Mesenchymal stem cell (in vitro differentiated cells and primary cell): ENCODE measurements at regions not wholly inside any gene's neighbourhood (a gene's known extent, or its start where the extent isn't known, plus 50 kb on each side); places are given as distances from the start of the nearest gene placed in this dataset.
"Not testable (repeated sequence)": the region's sequence is repeated elsewhere in the genome, so short reads cannot be mapped to it uniquely, and the experiment has no call there.

Experiments used
- DNase-seq: peaks from one replicate; pipeline ENCODE4 v3.0.0-alpha.2; 2013
- H2AFZ ChIP-seq: one replicate; pipeline ENCODE4 v1.6.1; 2013; ENCODE audit warnings: low read depth, mild to moderate bottlenecking, control low read depth, inconsistent platforms, low read length, moderate library complexity
- H2AK5ac ChIP-seq: 2 replicates; pipeline ENCODE4 v1.6.1; 2013; ENCODE audit warnings: low read length, moderate library complexity, mild to moderate bottlenecking, inconsistent platforms; ENCODE audit not compliant: severe bottlenecking
- H2BK120ac ChIP-seq: one replicate; pipeline ENCODE4 v1.6.1; 2013; ENCODE audit warnings: low read depth, mild to moderate bottlenecking, inconsistent platforms, low read length, moderate library complexity
- H2BK12ac ChIP-seq, 2 experiments: one replicate each; pipeline ENCODE4 v1.6.1; 2013; ENCODE audit warnings: inconsistent platforms in 2 of 2, low read length in 2 of 2, mild to moderate bottlenecking in 2 of 2, moderate library complexity in 2 of 2, control low read depth in 1 of 2
- H2BK15ac ChIP-seq: one replicate; pipeline ENCODE4 v1.6.1; 2013; ENCODE audit warnings: mild to moderate bottlenecking, low read depth, inconsistent platforms; ENCODE audit not compliant: poor library complexity, severe bottlenecking
- H2BK5ac ChIP-seq: 2 replicates; pipeline ENCODE4 v1.6.1; 2013; ENCODE audit warnings: low read depth, mild to moderate bottlenecking, low read length, control low read depth, inconsistent platforms; ENCODE audit not compliant: poor library complexity, severe bottlenecking
- H3K14ac ChIP-seq, 2 experiments: one replicate each; pipeline ENCODE4 v1.6.1; 2013; ENCODE audit warnings: inconsistent platforms in 2 of 2, low read length in 2 of 2, control low read depth in 1 of 2, mild to moderate bottlenecking in 1 of 2, moderate library complexity in 1 of 2
- H3K18ac ChIP-seq, 2 experiments: one replicate each; pipeline ENCODE4 v1.6.1; 2013; ENCODE audit warnings: inconsistent platforms in 2 of 2, low read length in 2 of 2, control low read depth in 1 of 2, low read depth in 1 of 2, mild to moderate bottlenecking in 1 of 2
- H3K23ac ChIP-seq, 2 experiments: one replicate each; pipeline ENCODE4 v1.6.1; 2013; ENCODE audit warnings: inconsistent platforms in 2 of 2, low read length in 2 of 2, mild to moderate bottlenecking in 2 of 2, moderate library complexity in 2 of 2, control low read depth in 1 of 2
- H3K27ac ChIP-seq: 2 replicates; pipeline ENCODE4 v1.5.1; 2013; ENCODE audit warnings: mild to moderate bottlenecking, moderate library complexity, low read length, control low read depth, inconsistent platforms; ENCODE audit not compliant: poor library complexity, severe bottlenecking
- H3K27me3 ChIP-seq, 2 experiments: 2 replicates each; pipeline versions ENCODE4 v1.6.1 to v1.7.0; 2013; ENCODE audit warnings: low read length in 2 of 2, mild to moderate bottlenecking in 2 of 2, moderate library complexity in 2 of 2, control low read depth in 1 of 2, inconsistent platforms in 1 of 2; ENCODE audit not compliant: control insufficient read depth in 1 of 2, insufficient read depth in 1 of 2
- H3K36me3 ChIP-seq, 2 experiments: 2 replicates each; pipeline versions ENCODE4 v1.6.1 to v1.7.0; 2013; ENCODE audit warnings: low read length in 2 of 2, control low read depth in 1 of 2, inconsistent platforms in 1 of 2, low read depth in 1 of 2, mild to moderate bottlenecking in 1 of 2; ENCODE audit not compliant: insufficient read depth in 2 of 2, control insufficient read depth in 1 of 2
- H3K4ac ChIP-seq, 2 experiments: one replicate each; pipeline ENCODE4 v1.6.1; 2013; ENCODE audit warnings: inconsistent platforms in 2 of 2, low read length in 2 of 2, mild to moderate bottlenecking in 2 of 2, moderate library complexity in 2 of 2, control low read depth in 1 of 2, low read depth in 1 of 2
- H3K4me1 ChIP-seq: 2 replicates; pipeline ENCODE4 v1.6.1; 2013; ENCODE audit warnings: low read depth, low read length, control low read depth; ENCODE audit not compliant: control insufficient read depth, insufficient read depth
- H3K4me2 ChIP-seq: 2 replicates; pipeline ENCODE4 v1.6.1; 2013; ENCODE audit warnings: low read length, mild to moderate bottlenecking, inconsistent platforms; ENCODE audit not compliant: poor library complexity, severe bottlenecking
- H3K4me3 ChIP-seq, 2 experiments: 2 replicates each; pipeline versions ENCODE4 v1.5.1 to v1.7.0; 2013; ENCODE audit warnings: low read length in 2 of 2, mild to moderate bottlenecking in 2 of 2, control low read depth in 1 of 2, low read depth in 1 of 2; ENCODE audit not compliant: insufficient read depth in 1 of 2
- H3K79me1 ChIP-seq: replicated peaks from 2 replicates; pipeline ENCODE4 v1.6.1; 2013; ENCODE audit warnings: mild to moderate bottlenecking, control low read depth, low read length, inconsistent platforms; ENCODE audit not compliant: poor library complexity, severe bottlenecking
- H3K9ac ChIP-seq: 2 replicates; pipeline ENCODE4 v1.7.0; 2013; ENCODE audit warnings: mild to moderate bottlenecking, low read length, moderate library complexity
- H3K9me3 ChIP-seq: 2 replicates; pipeline ENCODE4 v1.7.0; 2013; ENCODE audit warnings: mild to moderate bottlenecking, low read length; ENCODE audit not compliant: control insufficient read depth
- H4K8ac ChIP-seq: one replicate; pipeline ENCODE4 v1.6.1; 2013; ENCODE audit warnings: inconsistent platforms, mild to moderate bottlenecking, low read length, moderate library complexity
- H4K91ac ChIP-seq: one replicate; pipeline ENCODE4 v1.6.1; 2013; ENCODE audit warnings: mild to moderate bottlenecking, low read length, inconsistent platforms
- WGBS: methylation state at CpG from one replicate; pipeline ENCODE4 v1.1.7; 2013; ENCODE audit warnings: mixed read lengths; 5-methylcytosine and 5-hydroxymethylcytosine counted together

DNA sequence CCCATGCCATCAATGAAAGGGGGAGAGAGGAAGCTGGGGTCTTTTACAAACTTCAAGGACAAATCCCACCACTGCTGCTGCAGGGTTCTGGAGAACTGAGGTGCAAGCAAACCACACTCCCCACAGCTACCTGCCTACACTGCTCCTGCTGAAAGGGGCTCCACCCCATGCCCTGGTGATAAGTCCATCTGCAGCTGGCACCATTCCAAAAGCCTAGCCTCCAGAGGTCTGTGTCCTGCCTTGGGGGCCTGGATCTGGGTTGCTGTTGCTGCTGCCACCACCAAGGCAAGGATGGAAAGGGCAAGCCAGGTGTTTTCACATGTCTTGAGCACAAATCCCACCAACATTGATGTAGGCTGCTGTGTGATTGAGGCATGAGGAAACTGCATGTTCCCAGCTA, 97.4 kb upstream of the UBE2E3 start:
- Histone ChIP-seq H2BK15ac (no peak overlapping the region), H3K4me3 (no peak overlapping the region), H4K8ac (peak overlapping the region; percentile 37), H3K79me1 (no peaks in the 10 kb centered on the region), H3K18ac (no peak overlapping the region), H3K27me3 (no peaks in the 10 kb centered on the region), H3K4me2 (no peak overlapping the region), H3K14ac (no peak overlapping the region), H3K4me1 (no peaks in the 10 kb centered on the region), H3K36me3 (no peaks in the 10 kb centered on the region), H2BK12ac (peak overlapping the region in 1 of 2 experiments; percentile 24), H4K91ac (no peak overlapping the region), H2BK120ac (no peak overlapping the region), H3K9ac (no peak overlapping the region), H3K9me3 (peaks cover 25% of the 10 kb centered on the region), H3K4ac (no peak overlapping the region), H3K27ac (no peak overlapping the region), H2AK5ac (no peak overlapping the region), H3K23ac (no peak overlapping the region), H2AFZ (no peak overlapping the region), H2BK5ac (no peak overlapping the region)
- no peak for DNase-seq

DNA sequence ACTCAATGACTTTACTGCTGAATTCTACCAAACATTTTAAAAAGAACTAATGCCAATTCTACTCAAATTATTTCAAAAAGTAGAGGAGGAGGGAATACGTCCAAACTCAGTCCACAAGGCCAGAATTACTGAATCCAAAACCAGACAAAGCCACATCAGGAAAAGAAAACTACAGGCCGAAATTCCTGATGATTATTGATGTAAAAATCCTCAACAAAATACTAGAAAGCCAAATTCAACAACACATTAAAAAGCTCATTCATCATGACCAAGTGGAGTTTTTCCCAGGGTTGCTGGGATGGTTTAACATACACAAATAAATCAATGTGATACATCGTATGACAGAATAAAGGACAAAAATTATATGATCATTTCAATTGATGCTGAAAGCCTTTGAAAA, 103.9 kb upstream of the UBE2E3 start:
- Histone ChIP-seq H3K79me1 (no peaks in the 10 kb centered on the region), H3K27ac (no peak overlapping the region), H4K8ac (no peak overlapping the region), H2BK5ac (no peak overlapping the region), H3K4me3 (no peak overlapping the region), H2AK5ac (no peak overlapping the region), H3K14ac (no peak overlapping the region), H3K9ac (no peak overlapping the region), H3K4me1 (no peaks in the 10 kb centered on the region), H2BK120ac (no peak overlapping the region), H2AFZ (no peak overlapping the region), H3K4ac (no peak overlapping the region), H3K9me3 (peaks cover 4% of the 10 kb centered on the region), H3K27me3 (no peaks in the 10 kb centered on the region), H3K18ac (no peak overlapping the region), H3K36me3 (no peaks in the 10 kb centered on the region), H2BK12ac (no peak overlapping the region), H3K4me2 (no peak overlapping the region), H4K91ac (no peak overlapping the region), H3K23ac (no peak overlapping the region), H2BK15ac (no peak overlapping the region)
- 43% methylated on average over 2 of the region's 3 CpGs for WGBS
- no peak for DNase-seq

DNA sequence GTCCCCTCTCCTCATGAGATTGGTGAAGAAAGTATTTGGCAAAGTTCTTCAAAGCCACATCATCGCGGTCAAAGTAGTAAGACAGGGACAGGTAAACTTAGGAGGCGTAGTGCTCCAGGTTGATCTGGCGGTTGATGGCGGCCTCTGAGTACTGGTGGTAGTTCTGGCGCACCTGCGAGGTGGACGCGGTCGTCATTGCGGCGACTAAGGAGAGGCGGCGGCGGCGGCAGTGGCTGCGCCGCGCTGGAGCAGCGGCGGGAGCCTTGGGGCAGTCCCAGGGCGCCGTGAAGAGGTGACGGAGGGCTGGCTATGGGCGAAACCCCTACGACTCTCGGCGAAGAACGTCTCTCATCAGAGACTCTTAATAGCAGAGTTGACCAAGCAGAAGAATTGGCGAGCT, 107.2 kb upstream of the UBE2E3 start:
- H3K4me3 ChIP-seq = no peak overlapping the region
- no peaks in the 10 kb centered on the region for H3K9me3 ChIP-seq
- H2AFZ ChIP-seq = no peak overlapping the region
- H3K23ac ChIP-seq = no peak overlapping the region
- H2AK5ac ChIP-seq = no peak overlapping the region
- H3K4me2 ChIP-seq = no peak overlapping the region
- H4K8ac ChIP-seq = no peak overlapping the region
- H2BK15ac ChIP-seq = no peak overlapping the region
- H3K79me1 ChIP-seq = no peaks in the 10 kb centered on the region
- H3K4me1 ChIP-seq = no peaks in the 10 kb centered on the region
- H2BK12ac ChIP-seq = no peak overlapping the region
- H2BK5ac ChIP-seq = no peak overlapping the region
- H3K36me3 ChIP-seq = no peaks in the 10 kb centered on the region
- H3K27me3 ChIP-seq = no peaks in the 10 kb centered on the region
- H3K18ac ChIP-seq = no peak overlapping the region
- no peak overlapping the region for H3K9ac ChIP-seq
- WGBS = 97% methylated on average over 21 of the region's 30 CpGs
- H3K4ac ChIP-seq = no peak overlapping the region
- no peak overlapping the region for H4K91ac ChIP-seq
- no peak overlapping the region for H2BK120ac ChIP-seq
- no peak overlapping the region for H3K27ac ChIP-seq
- H3K14ac ChIP-seq = no peak overlapping the region
- no peak for DNase-seq

DNA sequence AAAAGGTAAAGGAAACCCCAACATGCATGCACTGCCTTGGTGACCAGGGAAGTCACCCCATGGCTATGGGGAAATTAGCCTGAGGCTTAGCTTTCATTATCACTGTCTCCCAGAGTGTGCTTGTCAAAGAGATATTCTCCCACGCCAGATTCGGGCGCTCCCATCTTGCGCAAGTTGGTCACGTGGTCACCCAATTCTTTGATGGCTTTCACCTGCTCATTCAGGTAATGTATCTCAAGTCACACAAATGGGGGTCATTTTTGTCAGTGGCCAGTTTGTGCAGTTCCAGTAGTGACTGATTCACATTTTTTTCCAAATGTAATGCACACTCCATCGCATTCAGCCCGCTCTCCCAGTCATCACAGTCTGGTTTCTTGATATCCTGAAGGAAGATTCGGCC, 107.6 kb upstream of the UBE2E3 start:
- not testable (repeated sequence) for H3K27me3 ChIP-seq, H3K9me3 ChIP-seq, H3K27ac ChIP-seq, H3K4me1 ChIP-seq, H3K36me3 ChIP-seq, H4K8ac ChIP-seq, H2BK120ac ChIP-seq, H2BK15ac ChIP-seq, H3K79me1 ChIP-seq, H3K4me2 ChIP-seq, H2AK5ac ChIP-seq, H3K14ac ChIP-seq, H4K91ac ChIP-seq, H3K23ac ChIP-seq, H3K4me3 ChIP-seq, DNase-seq, H3K4ac ChIP-seq, H2BK12ac ChIP-seq, H2AFZ ChIP-seq, H3K18ac ChIP-seq, H2BK5ac ChIP-seq, H3K9ac ChIP-seq
- WGBS = 98% methylated on average over 5 of the region's 8 CpGs
